Kidney (tissue), 13 donors: ENCODE measurements at regions not wholly inside any gene's neighbourhood (a gene's known extent, or its start where the extent isn't known, plus 50 kb on each side); places are given as distances from the start of the nearest gene placed in this dataset.

Experiments
- DNase-seq, 5 donors: peaks; one replicate each; pipeline ENCODE4 v3.0.0-alpha.2; 2013 to 2020
- FAIRE-seq: peaks from 2 replicates; lab custom pipeline; 2012; peaks lifted over from hg19 to GRCh38; lab: Jason Lieb, UNC
- H3K27ac ChIP-seq, 2 donors: one replicate each; pipeline ENCODE4 v1.7.0; 2013; ENCODE audit warnings: low read depth in 2 of 2, low read length in 2 of 2, inconsistent platforms in 1 of 2
- H3K27me3 ChIP-seq: one replicate; pipeline ENCODE4 v1.7.1; 2013; ENCODE audit warnings: low read length, inconsistent platforms; ENCODE audit not compliant: control insufficient read depth, insufficient read depth
- H3K36me3 ChIP-seq, 3 donors: one replicate each; pipeline versions ENCODE4 v1.7.0 to v1.7.1; 2013; ENCODE audit warnings: low read length in 3 of 3, control low read depth in 1 of 3, inconsistent platforms in 1 of 3; ENCODE audit not compliant: insufficient read depth in 3 of 3, control insufficient read depth in 2 of 3
- H3K4me1 ChIP-seq, 3 donors: one replicate each; pipeline versions ENCODE4 v1.7.0 to v1.7.1; 2013; ENCODE audit warnings: low read length in 3 of 3, inconsistent platforms in 1 of 3, low read depth in 1 of 3; ENCODE audit not compliant: control insufficient read depth in 2 of 3, insufficient read depth in 2 of 3
- H3K4me3 ChIP-seq, 3 donors: one replicate each; pipeline versions ENCODE4 v1.7.0 to v1.8.1; 2013; ENCODE audit warnings: low read length in 3 of 3, control low read depth in 1 of 3, inconsistent platforms in 1 of 3
- H3K9ac ChIP-seq, 3 donors: one replicate each; pipeline versions ENCODE4 v1.7.0 to v1.7.1; 2013; ENCODE audit warnings: low read length in 3 of 3, control low read depth in 1 of 3, inconsistent platforms in 1 of 3
- H3K9me3 ChIP-seq, 3 donors: one replicate each; pipeline versions ENCODE4 v1.7.0 to v1.7.1; 2013; ENCODE audit warnings: low read length in 3 of 3, control low read depth in 1 of 3, inconsistent platforms in 1 of 3; ENCODE audit not compliant: control insufficient read depth in 2 of 3, insufficient read depth in 1 of 3
- CTCF ChIP-seq: IDR thresholded peaks from 3 replicates; pipeline ENCODE4 v1.5.1; 2012; ENCODE audit warnings: mild to moderate bottlenecking, moderate library complexity, borderline replicate concordance; ENCODE audit not compliant: insufficient read depth; ENCODE audit errors: extremely low read depth
- intact Hi-C: fragments of 100-400 bp; cut with DNase I; formaldehyde crosslinking; loops from one replicate; pipeline ENCODE4 v1.11.1; 2022
- donor health status: control.
- donor health status: control.
- donor health status: control.
- donor health status: control.
- donor health status: control.
- donor health status: DM: yes; HTN: yes; CAD: no.
- donor health status: Normal renal cell carcinoma (clear cell type).

- intact Hi-C loops = no loop called here
- H3K4me3 ChIP-seq = no peak overlapping the region
- no peaks in the 10 kb centered on the region for H3K27me3 ChIP-seq
- H3K36me3 ChIP-seq = no peaks in the 10 kb centered on the region
- H3K9me3 ChIP-seq = peaks cover 0 to 3% (median 0%) of the 10 kb centered on the region in 3 donors
- DNase-seq (no peak), FAIRE-seq (no peak)
- no peak overlapping the region for H3K9ac ChIP-seq
- H3K27ac ChIP-seq = no peak overlapping the region
- H3K4me1 ChIP-seq = peaks cover 0 to 23% (median 20%) of the 10 kb centered on the region in 3 donors
- TF ChIP-seq CTCF = no peak
These were observed 79.7 kb upstream of the AFDN start for GRCh38 chr6:167746975-167747374.

GRCh38 chr6:167747645-167748044 is 79.1 kb upstream of the AFDN start:
- peak overlapping the region in 1 of 2 donors; percentile 48 for H3K27ac ChIP-seq
- H3K27me3 ChIP-seq = no peaks in the 10 kb centered on the region
- H3K4me1 ChIP-seq = peaks cover 0 to 24% (median 20%) of the 10 kb centered on the region in 3 donors
- intact Hi-C loops = no loop called here
- DNase-seq (no peak), FAIRE-seq (no peak)
- peaks cover 0 to 3% (median 0%) of the 10 kb centered on the region in 3 donors for H3K9me3 ChIP-seq
- TF ChIP-seq CTCF = no peak
- H3K4me3 ChIP-seq = no peak overlapping the region
- H3K9ac ChIP-seq = no peak overlapping the region
- H3K36me3 ChIP-seq = no peaks in the 10 kb centered on the region

GRCh38 chr6:167748046-167748445 is 78.7 kb upstream of the AFDN start:
- FAIRE-seq = no peak
- Histone ChIP-seq H3K36me3 (no peaks in the 10 kb centered on the region), H3K27ac (peak overlapping the region; percentile 48 to 55), H3K9me3 (peaks cover 0 to 3% (median 0%) of the 10 kb centered on the region in 3 donors), H3K27me3 (no peaks in the 10 kb centered on the region), H3K9ac (no peak overlapping the region), H3K4me3 (no peak overlapping the region), H3K4me1 (peaks cover 0 to 24% (median 20%) of the 10 kb centered on the region in 3 donors)
- TF ChIP-seq CTCF = no peak
- intact Hi-C loops = no loop called here
- DNase-seq = peak in 2 of 5 donors; percentile 45 to 81
